ENCODE measurements at regions not wholly inside any gene's neighbourhood (a gene's known extent, or its start where the extent isn't known, plus 50 kb on each side); places are given as distances from the start of the nearest gene placed in this dataset.

DNA sequence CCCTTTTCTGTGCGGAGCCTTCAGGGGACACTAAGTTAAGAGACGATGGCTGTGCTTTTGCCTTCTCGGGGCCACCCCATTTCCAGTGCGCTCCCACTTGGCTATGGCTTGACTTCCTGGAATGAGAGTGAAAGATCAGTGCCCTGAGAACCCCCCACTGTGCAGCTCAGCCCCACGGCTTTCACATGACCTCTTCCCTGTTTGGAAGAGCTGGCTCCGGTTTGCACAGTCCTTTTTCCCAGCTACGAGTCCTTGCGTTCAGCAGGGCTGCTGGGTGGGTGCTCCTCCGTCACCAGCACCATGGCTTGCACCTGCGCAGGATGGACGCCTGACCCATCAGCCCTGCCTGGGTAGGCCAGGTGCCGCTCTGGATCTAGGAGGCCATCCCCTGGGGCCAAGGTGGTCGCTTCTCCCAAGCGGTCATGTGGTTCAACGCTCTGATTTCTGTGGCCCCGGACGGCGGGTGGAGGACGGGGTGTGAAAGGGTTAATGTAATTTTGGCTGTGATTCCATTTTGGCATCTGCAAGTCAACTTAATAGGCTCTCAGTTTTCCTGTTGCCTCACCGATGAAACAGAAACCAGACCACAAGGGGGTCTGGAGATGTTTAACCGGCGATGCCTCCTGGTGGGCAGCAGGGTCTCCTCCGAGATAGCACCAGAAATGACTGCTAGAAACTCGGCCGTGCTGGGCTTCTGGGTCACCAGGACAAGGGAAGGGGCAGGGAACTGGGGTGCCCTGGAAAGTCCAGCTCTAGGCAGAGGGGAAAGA lies 113.1 kb upstream of the HAAO start:
- TF ChIP-seq, protein P1, sequence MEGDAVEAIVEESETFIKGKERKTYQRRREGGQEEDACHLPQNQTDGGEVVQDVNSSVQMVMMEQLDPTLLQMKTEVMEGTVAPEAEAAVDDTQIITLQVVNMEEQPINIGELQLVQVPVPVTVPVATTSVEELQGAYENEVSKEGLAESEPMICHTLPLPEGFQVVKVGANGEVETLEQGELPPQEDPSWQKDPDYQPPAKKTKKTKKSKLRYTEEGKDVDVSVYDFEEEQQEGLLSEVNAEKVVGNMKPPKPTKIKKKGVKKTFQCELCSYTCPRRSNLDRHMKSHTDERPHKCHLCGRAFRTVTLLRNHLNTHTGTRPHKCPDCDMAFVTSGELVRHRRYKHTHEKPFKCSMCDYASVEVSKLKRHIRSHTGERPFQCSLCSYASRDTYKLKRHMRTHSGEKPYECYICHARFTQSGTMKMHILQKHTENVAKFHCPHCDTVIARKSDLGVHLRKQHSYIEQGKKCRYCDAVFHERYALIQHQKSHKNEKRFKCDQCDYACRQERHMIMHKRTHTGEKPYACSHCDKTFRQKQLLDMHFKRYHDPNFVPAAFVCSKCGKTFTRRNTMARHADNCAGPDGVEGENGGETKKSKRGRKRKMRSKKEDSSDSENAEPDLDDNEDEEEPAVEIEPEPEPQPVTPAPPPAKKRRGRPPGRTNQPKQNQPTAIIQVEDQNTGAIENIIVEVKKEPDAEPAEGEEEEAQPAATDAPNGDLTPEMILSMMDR (conservative IDR thresholded peaks at IDR 0.05; ENCODE audit: low read length): no peak
- TF ChIP-seq EZH2phosphoT487 (IDR thresholded peaks at IDR 0.05; ENCODE audit: borderline replicate concordance): no peak

All from Loucy (cell line).